Stimulated activated naive CD8-positive, alpha-beta T cell treated with anti-CD3 and anti-CD28 coated beads, Interleukin-15, amount 100 ng/mL, for 72 hours (primary cell): ENCODE measurements at regions not wholly inside any gene's neighbourhood (a gene's known extent, or its start where the extent isn't known, plus 50 kb on each side); places are given as distances from the start of the nearest gene placed in this dataset.
"Not testable (repeated sequence)": the region's sequence is repeated elsewhere in the genome, so short reads cannot be mapped to it uniquely, and the experiment has no call there.

Experiments
- ATAC-seq: fragments of 150-1000 bp; cut with Tn5 transposase; 2 replicates; pipeline ENCODE4 v1.10.0; 2021; ENCODE audit warnings: mild to moderate bottlenecking, moderate library complexity
- DNase-seq, 2 donors: peaks; one replicate each; pipeline ENCODE4 v3.0.0; 2021 to 2022
- H3K27ac Mint-ChIP-seq, 2 donors: one replicate each; pipeline ENCODE4 v1.8.0; 2022; ENCODE audit warnings: mild to moderate bottlenecking in 2 of 2, mixed read lengths in 2 of 2, moderate library complexity in 2 of 2
- H3K27me3 Mint-ChIP-seq: one replicate; pipeline ENCODE4 v1.8.0; 2022; ENCODE audit warnings: mixed read lengths
- H3K4me1 Mint-ChIP-seq: one replicate; pipeline ENCODE4 v1.8.0; 2022; ENCODE audit warnings: mild to moderate bottlenecking, mixed read lengths
- H3K4me3 Mint-ChIP-seq, 2 donors: one replicate each; pipeline ENCODE4 v1.8.0; 2022; ENCODE audit warnings: mild to moderate bottlenecking in 2 of 2, mixed read lengths in 2 of 2, moderate library complexity in 1 of 2
- H3K9me3 Mint-ChIP-seq, 2 donors: one replicate each; pipeline ENCODE4 v1.8.0; 2022; ENCODE audit warnings: mixed read lengths in 2 of 2

DNA sequence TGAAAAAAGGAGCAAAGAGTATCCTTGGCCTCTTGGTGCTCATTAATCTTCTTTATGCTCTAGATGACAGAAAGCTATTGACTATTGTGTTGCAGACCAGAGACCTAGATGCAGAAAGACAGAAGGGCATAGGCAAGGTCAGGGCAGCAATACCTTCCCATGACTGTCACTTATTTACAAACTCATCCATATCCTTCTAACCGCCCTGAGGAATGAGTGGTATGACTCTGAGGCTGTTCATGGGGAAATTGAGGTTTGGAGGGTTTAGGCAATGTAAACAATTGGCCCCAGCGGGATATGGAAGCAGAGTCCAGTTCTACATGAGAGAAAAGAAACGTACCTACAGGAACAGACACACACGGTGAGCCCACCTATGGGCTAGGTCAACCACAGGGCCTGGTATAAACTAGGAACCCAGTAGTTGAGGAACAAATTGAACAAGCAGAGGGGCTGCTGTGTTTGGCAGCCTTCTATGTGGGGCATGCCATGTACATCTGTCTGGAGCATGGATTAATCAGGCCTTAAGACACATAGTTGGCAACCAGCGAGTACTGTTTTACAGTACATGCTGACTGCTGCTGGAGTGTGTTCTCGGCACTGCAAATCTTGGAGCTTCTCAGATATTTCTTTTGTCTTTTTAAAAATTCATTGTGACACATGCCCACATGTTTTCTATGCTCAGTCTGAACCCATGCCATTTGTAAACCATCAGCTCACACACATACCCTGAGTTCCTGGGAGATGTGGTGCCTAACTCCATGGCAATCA is 159.7 kb upstream of the NTF3 start:
- Mint-ChIP-seq H3K4me3 (no peak overlapping the region), H3K27me3 (peaks cover 2% of the 10 kb centered on the region), H3K27ac (no peak overlapping the region), H3K4me1 (peaks cover 7% of the 10 kb centered on the region), H3K9me3 (no peaks in the 10 kb centered on the region)
- no peak for ATAC-seq
- DNase-seq = no peak

- Mint-ChIP-seq H3K9me3 (no peaks in the 10 kb centered on the region), H3K4me3 (no peak overlapping the region), H3K27ac (no peak overlapping the region), H3K27me3 (no peaks in the 10 kb centered on the region), H3K4me1 (peaks cover 7% of the 10 kb centered on the region)
- DNase-seq (no peak), ATAC-seq (no peak)
Observed at GRCh38 chr12:5273709-5274108, 158.2 kb upstream of the NTF3 start.

DNA sequence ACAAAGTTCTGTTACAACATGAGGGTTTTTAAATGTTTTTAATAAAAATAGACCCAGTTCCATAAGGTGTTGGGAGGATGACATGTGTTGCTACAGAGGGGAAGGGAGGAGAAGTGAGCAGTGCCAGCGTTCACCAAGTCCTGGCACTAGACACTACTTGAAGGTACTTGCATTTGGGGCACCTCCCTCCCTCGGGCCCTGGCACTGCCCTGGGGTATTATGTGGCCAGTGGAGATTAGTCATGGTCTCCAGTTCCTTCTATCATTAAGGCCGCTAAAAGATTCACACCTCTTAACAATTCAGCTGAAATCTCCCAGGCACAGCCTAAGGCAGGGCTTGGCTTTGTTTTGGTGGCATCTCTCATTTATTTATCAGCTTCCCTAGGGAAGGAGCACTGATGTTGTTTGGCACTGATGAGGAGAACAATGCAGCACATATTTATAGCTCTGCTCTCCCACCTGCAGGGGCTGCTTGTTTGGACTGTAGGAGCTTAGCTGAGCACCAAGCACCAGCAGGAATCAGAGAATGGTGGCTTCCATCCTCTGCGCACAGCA is 155.5 kb upstream of the NTF3 start:
- Mint-ChIP-seq H3K4me3 (no peak overlapping the region), H3K27me3 (no peaks in the 10 kb centered on the region), H3K27ac (no peak overlapping the region), H3K4me1 (peaks cover 7% of the 10 kb centered on the region), H3K9me3 (no peaks in the 10 kb centered on the region)
- DNase-seq (no peak), ATAC-seq (no peak)

- H3K4me1 Mint-ChIP-seq = no peaks in the 10 kb centered on the region
- DNase-seq (no peak), ATAC-seq (no peak)
- H3K27me3 Mint-ChIP-seq = no peaks in the 10 kb centered on the region
- no peak overlapping the region for H3K4me3 Mint-ChIP-seq
- H3K9me3 Mint-ChIP-seq = no peaks in the 10 kb centered on the region
- H3K27ac Mint-ChIP-seq = no peak overlapping the region
Observed at GRCh38 chr12:5280086-5280485, 151.8 kb upstream of the NTF3 start.

DNA sequence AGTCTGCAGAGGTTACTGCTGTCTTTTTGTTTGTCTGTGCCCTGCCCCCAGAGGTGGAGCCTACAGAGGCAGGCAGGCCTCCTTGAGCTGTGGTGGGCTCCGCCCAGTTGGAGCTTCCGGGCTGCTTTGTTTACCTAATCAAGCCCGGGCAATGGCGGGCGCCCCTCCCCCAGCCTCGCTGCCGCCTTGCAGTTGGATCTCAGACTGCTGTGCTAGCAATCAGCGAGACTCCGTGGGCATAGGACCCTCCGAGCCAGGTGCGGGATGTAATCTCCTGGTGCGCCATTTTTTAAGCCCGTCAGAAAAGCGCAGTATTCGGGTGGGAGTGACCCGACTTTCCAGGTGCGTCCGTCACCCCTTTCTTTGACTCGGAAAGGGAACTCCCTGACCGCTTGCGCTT is 141.5 kb upstream of the NTF3 start:
- H3K4me1 Mint-ChIP-seq, H3K4me3 Mint-ChIP-seq, ATAC-seq, H3K27ac Mint-ChIP-seq, DNase-seq, H3K9me3 Mint-ChIP-seq, H3K27me3 Mint-ChIP-seq: not testable (repeated sequence)

DNA sequence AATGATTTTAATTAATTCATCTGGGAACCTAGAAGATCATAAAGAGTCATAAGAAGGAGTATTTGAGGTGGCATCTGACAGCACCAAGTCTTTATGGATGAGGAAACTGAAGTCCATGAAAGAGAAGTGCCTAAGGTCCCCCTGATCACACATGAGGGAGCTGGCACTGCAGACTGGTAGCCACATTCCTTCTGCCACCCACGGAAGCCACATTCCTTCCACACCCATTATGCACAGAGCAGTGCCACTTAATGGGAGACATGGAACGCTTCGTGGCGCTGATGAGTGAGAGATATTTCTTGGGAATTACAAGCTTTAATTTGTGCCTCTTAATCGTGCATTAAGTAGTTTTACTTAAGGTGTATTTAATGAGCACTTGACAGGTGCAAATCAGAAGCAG is 139.3 kb upstream of the NTF3 start:
- H3K4me1 Mint-ChIP-seq = no peaks in the 10 kb centered on the region
- no peaks in the 10 kb centered on the region for H3K9me3 Mint-ChIP-seq
- no peak overlapping the region for H3K4me3 Mint-ChIP-seq
- no peaks in the 10 kb centered on the region for H3K27me3 Mint-ChIP-seq
- H3K27ac Mint-ChIP-seq = no peak overlapping the region
- no peak for ATAC-seq
- no peak for DNase-seq

- no peak overlapping the region for H3K4me3 Mint-ChIP-seq
- ATAC-seq (no peak), DNase-seq (no peak)
- H3K27ac Mint-ChIP-seq = no peak overlapping the region
- H3K27me3 Mint-ChIP-seq = no peaks in the 10 kb centered on the region
- H3K9me3 Mint-ChIP-seq = no peaks in the 10 kb centered on the region
- H3K4me1 Mint-ChIP-seq = no peaks in the 10 kb centered on the region
Observed at GRCh38 chr12:5293773-5294172, 138.1 kb upstream of the NTF3 start.

DNA sequence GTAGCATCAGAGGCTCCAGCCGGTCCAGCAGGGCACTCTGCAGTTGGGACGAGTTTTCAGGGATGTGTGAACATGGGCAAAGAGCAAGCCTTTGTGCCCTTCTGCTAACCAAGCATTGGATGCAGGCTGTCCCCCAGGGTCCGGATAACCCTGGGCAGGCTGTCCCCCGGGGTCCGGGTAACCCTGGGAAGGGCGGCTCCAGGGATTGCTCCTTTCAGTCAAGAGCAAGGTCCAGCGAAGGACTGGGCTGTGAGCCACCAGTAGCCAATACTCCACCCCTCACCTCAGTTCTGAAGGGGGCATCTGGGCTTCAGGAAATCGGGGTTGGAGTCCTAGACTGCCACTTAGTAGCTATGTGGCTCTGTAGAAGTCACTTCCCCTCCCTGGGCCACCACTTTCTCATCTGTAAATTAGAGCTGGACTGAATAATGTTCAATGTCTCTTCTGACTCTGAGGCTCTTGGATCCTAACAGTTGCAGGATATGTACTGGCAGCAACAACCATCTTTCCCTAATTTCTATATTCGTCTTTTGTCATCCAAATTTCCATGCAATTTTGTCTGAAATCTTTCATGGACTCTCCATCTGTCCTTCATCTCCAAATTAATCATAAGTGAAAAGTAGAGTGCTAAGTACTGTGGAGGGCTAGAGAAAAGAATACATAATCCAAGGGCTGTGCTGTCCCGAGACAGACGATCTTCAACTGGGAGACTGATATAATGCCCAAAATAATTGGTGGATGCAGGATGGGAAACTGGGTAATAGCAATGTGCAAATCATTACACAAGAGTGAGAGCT is 137.4 kb upstream of the NTF3 start:
- H3K4me1 Mint-ChIP-seq = no peaks in the 10 kb centered on the region
- no peaks in the 10 kb centered on the region for H3K9me3 Mint-ChIP-seq
- H3K27ac Mint-ChIP-seq = no peak overlapping the region
- H3K27me3 Mint-ChIP-seq = no peaks in the 10 kb centered on the region
- no peak for ATAC-seq
- H3K4me3 Mint-ChIP-seq = no peak overlapping the region
- DNase-seq = no peak

GRCh38 chr12:5295151-5295550 is 136.8 kb upstream of the NTF3 start:
- Mint-ChIP-seq H3K4me1 (no peaks in the 10 kb centered on the region), H3K9me3 (no peaks in the 10 kb centered on the region), H3K4me3 (no peak overlapping the region), H3K27me3 (peaks cover 3% of the 10 kb centered on the region), H3K27ac (no peak overlapping the region)
- ATAC-seq (no peak), DNase-seq (no peak)

GRCh38 chr12:5295996-5296395 is 135.9 kb upstream of the NTF3 start:
- Mint-ChIP-seq H3K9me3 (no peaks in the 10 kb centered on the region), H3K27me3 (peaks cover 7% of the 10 kb centered on the region), H3K4me1 (no peaks in the 10 kb centered on the region), H3K4me3 (no peak overlapping the region), H3K27ac (no peak overlapping the region)
- ATAC-seq (no peak), DNase-seq (no peak)

GRCh38 chr12:5301539-5301938 is 130.4 kb upstream of the NTF3 start:
- H3K27ac Mint-ChIP-seq = no peak overlapping the region
- no peak for ATAC-seq

GRCh38 chr12:5305425-5305824 is 126.5 kb upstream of the NTF3 start:
- Mint-ChIP-seq H3K9me3 (no peaks in the 10 kb centered on the region), H3K27ac (no peak overlapping the region), H3K27me3 (peaks cover 23% of the 10 kb centered on the region), H3K4me3 (no peak overlapping the region), H3K4me1 (no peaks in the 10 kb centered on the region)
- ATAC-seq = no peak
- no peak for DNase-seq

More at GRCh38 chr12:5301539-5301938, 130.4 kb upstream of the NTF3 start:
- H3K27me3 Mint-ChIP-seq = peaks cover 22% of the 10 kb centered on the region
- no peak for DNase-seq
- no peak overlapping the region for H3K4me3 Mint-ChIP-seq
- no peaks in the 10 kb centered on the region for H3K9me3 Mint-ChIP-seq
- H3K4me1 Mint-ChIP-seq = no peaks in the 10 kb centered on the region

DNA sequence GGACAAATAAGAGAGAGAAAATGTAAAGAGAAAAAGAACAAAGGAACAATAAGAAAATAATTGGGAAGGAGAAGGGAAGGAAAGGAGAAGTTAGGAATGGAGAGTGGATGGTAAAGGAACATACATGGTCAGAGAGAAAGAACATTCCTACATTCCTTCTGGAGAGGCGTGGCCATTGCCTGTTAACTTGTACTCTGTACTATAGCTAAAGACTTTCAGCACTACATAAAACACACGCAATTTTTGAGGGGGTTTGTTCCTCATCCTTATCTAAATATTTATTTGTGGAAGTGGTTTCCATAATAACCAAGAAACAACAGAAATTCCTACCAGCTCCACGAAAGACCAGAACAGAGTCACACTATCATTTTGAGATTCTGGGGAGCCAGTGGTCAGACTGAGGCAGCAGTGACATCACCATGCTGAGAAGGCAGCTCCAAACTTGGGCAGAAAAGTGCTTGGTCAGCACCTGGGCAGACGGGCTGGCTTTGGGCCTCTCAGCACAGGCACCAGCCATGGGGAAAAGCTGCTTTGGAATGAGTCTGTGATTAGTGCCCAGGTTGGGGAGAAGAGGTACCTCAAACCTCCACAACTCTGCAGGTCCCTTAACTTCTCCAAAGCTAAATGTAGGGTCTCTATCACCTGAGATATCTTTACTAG is 125.9 kb upstream of the NTF3 start:
- no peak overlapping the region for H3K4me3 Mint-ChIP-seq
- H3K9me3 Mint-ChIP-seq = no peaks in the 10 kb centered on the region
- no peak overlapping the region for H3K27ac Mint-ChIP-seq
- peaks cover 22% of the 10 kb centered on the region for H3K27me3 Mint-ChIP-seq
- no peak for DNase-seq
- no peak for ATAC-seq
- no peaks in the 10 kb centered on the region for H3K4me1 Mint-ChIP-seq

DNA sequence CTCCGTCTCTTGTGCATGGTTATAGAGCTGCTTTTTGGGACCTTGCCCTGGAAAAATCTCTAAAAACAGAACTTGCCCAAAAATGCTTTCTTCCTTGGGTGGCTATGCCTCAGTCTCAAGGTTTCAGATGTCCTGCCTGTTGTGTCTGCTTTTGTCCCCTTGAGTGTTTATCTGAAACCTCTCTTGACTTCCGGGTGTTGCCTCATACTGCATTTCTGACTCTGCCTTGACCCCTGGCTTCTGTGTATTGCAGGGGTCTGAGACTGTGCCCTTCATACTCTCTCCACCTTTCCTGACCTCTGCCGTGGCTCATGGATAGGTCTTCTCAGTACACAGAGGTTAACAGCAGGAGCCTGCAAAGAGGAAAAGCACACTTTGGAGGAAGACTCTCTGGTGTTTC is 124.8 kb upstream of the NTF3 start:
- DNase-seq (no peak), ATAC-seq (no peak)
- Mint-ChIP-seq H3K4me1 (no peaks in the 10 kb centered on the region), H3K27ac (no peak overlapping the region), H3K9me3 (no peaks in the 10 kb centered on the region), H3K27me3 (peaks cover 23% of the 10 kb centered on the region), H3K4me3 (no peak overlapping the region)

DNA sequence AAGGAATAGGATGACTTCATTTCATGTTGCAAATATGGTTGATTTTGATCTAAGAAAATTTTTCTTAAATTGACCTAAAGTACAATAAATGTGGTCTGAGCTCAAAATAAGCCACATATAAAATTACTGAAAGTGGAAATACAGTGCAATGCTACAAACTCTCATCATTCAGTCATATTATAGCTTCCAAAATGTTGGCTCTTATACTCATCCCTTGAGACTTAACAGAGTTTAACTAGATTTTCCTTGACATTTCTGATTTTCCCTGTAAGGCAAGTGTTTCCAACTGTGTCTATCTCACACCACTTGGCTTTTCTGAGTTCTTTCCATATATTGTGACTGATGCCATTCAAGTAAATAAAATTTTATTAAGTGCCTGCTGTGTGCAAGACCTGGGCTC is 123.7 kb upstream of the NTF3 start:
- Mint-ChIP-seq H3K9me3 (no peaks in the 10 kb centered on the region), H3K4me3 (no peak overlapping the region), H3K27ac (no peak overlapping the region), H3K27me3 (peaks cover 20% of the 10 kb centered on the region), H3K4me1 (no peaks in the 10 kb centered on the region)
- DNase-seq (no peak), ATAC-seq (no peak)

GRCh38 chr12:5308996-5309395 is 122.9 kb upstream of the NTF3 start:
- H3K4me3 Mint-ChIP-seq = no peak overlapping the region
- DNase-seq (no peak), ATAC-seq (no peak)
- H3K4me1 Mint-ChIP-seq = no peaks in the 10 kb centered on the region
- no peak overlapping the region for H3K27ac Mint-ChIP-seq
- H3K27me3 Mint-ChIP-seq = peaks cover 20% of the 10 kb centered on the region
- no peaks in the 10 kb centered on the region for H3K9me3 Mint-ChIP-seq
